ENCODE measurements at regions not wholly inside any gene's neighbourhood (a gene's known extent, or its start where the extent isn't known, plus 50 kb on each side); places are given as distances from the start of the nearest gene placed in this dataset.

- TF ChIP-seq POLR2A (IDR thresholded peaks at IDR 0.05) (no peak), CTCF (IDR thresholded peaks at IDR 0.05) (no peak)
Observed at GRCh38 chr5:8254674-8255073, 385.7 kb downstream of the MTRR start.

Data from heart left ventricle (tissue), 13 donors.